Panc1 (cell line): ENCODE measurements at regions not wholly inside any gene's neighbourhood (a gene's known extent, or its start where the extent isn't known, plus 50 kb on each side); places are given as distances from the start of the nearest gene placed in this dataset.

ENCODE experiments used
- ATAC-seq: fragments of 200-7000 bp; cut with Tn5 transposase; 2 replicates; pipeline ENCODE4 v1.9.1; 2020; ENCODE audit warnings: mild to moderate bottlenecking, moderate library complexity
- BruUV-seq: library from RNA; stranded (reverse); fragments of 400-500 nt; replicated peaks from 2 replicates; lab custom pipeline; 2021; lab: Mats Ljungman, UMichigan
- CTCF ChIA-PET: fragments of 300-600 bp; sonication (Branson Sonifier 250); formaldehyde crosslinking; loops from one replicate; lab custom pipeline; 2022; ENCODE audit warnings: antibody characterized with exemption; lab: Charles Lee
- POLR2A ChIA-PET: fragments of 300-600 bp; sonication (Branson Sonifier 250); formaldehyde crosslinking; loops from one replicate; lab custom pipeline; 2022; ENCODE audit warnings: antibody characterized with exemption; lab: Charles Lee
- DNase-seq: peaks from one replicate; pipeline ENCODE4 v3.0.0-alpha.2; 2010; ENCODE audit warnings: low read depth, low spot score
- H3K27ac ChIP-seq: 2 replicates; pipeline ENCODE4 v1.5.1; 2011; ENCODE audit warnings: mild to moderate bottlenecking, low read length, inconsistent platforms
- H3K27me3 ChIP-seq: fragments of 200-500 bp; sonication (Bioruptor generic); 2 replicates; pipeline ENCODE4 v1.6.0; 2014; ENCODE audit warnings: low read length, inconsistent platforms; ENCODE audit not compliant: control insufficient read depth, insufficient read depth
- H3K36me3 ChIP-seq: fragments of 200-500 bp; sonication (Bioruptor generic); 2 replicates; pipeline ENCODE4 v1.5.1; 2014; ENCODE audit warnings: inconsistent platforms, mild to moderate bottlenecking, low read length, moderate library complexity; ENCODE audit not compliant: control insufficient read depth, insufficient read depth
- H3K4me1 ChIP-seq: 2 replicates; pipeline ENCODE4 v1.5.1; 2011; ENCODE audit warnings: inconsistent platforms, mild to moderate bottlenecking, low read length, moderate library complexity; ENCODE audit not compliant: control insufficient read depth, insufficient read depth
- H3K4me3 ChIP-seq, 2 experiments: 2 replicates each; pipeline ENCODE4 v1.5.1; 2011 to 2012; ENCODE audit warnings: low read depth in 2 of 2, low read length in 2 of 2, mild to moderate bottlenecking in 2 of 2, inconsistent platforms in 1 of 2, moderate library complexity in 1 of 2
- H3K9me3 ChIP-seq: fragments of 200-500 bp; sonication (Bioruptor generic); 2 replicates; pipeline ENCODE4 v1.5.1; 2014; ENCODE audit warnings: low read depth, mild to moderate bottlenecking, inconsistent platforms, low read length, moderate library complexity; ENCODE audit not compliant: control insufficient read depth, insufficient read depth
- CTCF ChIP-seq: fragments of 450-650 bp; IDR thresholded peaks from 2 replicates; pipeline ENCODE4 v1.5.1; 2017; ENCODE audit warnings: mild to moderate bottlenecking
- POLR2AphosphoS5 ChIP-seq: IDR thresholded peaks from 2 replicates; pipeline ENCODE4 v1.6.1; 2012; ENCODE audit warnings: mild to moderate bottlenecking, low read depth, low read length, moderate library complexity
- REST ChIP-seq, 2 experiments: IDR thresholded peaks; 2 replicates each; pipeline ENCODE4 v1.6.1; 2011 to 2012; ENCODE audit warnings: low read depth in 2 of 2, control low read depth in 1 of 2, low read length in 1 of 2, mild to moderate bottlenecking in 1 of 2, moderate library complexity in 1 of 2; ENCODE audit not compliant: insufficient read depth in 1 of 2
- SIN3A ChIP-seq: IDR thresholded peaks from 2 replicates; pipeline ENCODE4 v1.6.1; 2012; ENCODE audit warnings: low read depth, mild to moderate bottlenecking, low read length, moderate library complexity, borderline replicate concordance; ENCODE audit not compliant: insufficient read depth
- TCF7L2 ChIP-seq: IDR thresholded peaks from 2 replicates; pipeline ENCODE4 v1.6.1; 2011; ENCODE audit warnings: mild to moderate bottlenecking, low read depth, low read length, inconsistent platforms
- in situ Hi-C: cut with HindIII; loops from 2 replicates; pipeline ENCODE4 v1.10.0; 2016; ENCODE audit warnings: low sequenced_read_pairs, low pct_unique_long_range_greater_than_20kb
- intact Hi-C: fragments of 100-400 bp; cut with micrococcal nuclease; formaldehyde crosslinking; loops from one replicate; pipeline ENCODE4 v1.10.0; 2022; ENCODE audit not compliant: unreplicated experiment

GRCh38 chr2:220441404-220441803 is 814.0 kb downstream of the SLC4A3 start:
- no peak for TF ChIP-seq POLR2AphosphoS5
- no peak for TF ChIP-seq TCF7L2
- no peak for TF ChIP-seq SIN3A
- no peak for TF ChIP-seq REST (IDR thresholded peaks at IDR 0.05; ENCODE audit: insufficient read depth in 1 of 2, low read depth in 2 of 2, low read length in 1 of 2)
- TF ChIP-seq CTCF = no peak
- no peaks in the 10 kb centered on the region; the same call in 1 of the 2 replicates for H3K36me3 ChIP-seq
- in situ Hi-C loops (no loop called here), intact Hi-C loops (no loop called here)
- no peak for DNase-seq
- H3K27me3 ChIP-seq = no peaks in the 10 kb centered on the region
- no peak overlapping the region for H3K27ac ChIP-seq
- POLR2A ChIA-PET = no interaction called here
- ATAC-seq = no peak
- no peaks in the 10 kb centered on the region for H3K9me3 ChIP-seq
- BruUV-seq = no TSS peak
- no peaks in the 10 kb centered on the region for H3K4me1 ChIP-seq
- H3K4me3 ChIP-seq = no peak overlapping the region
- CTCF ChIA-PET = no interaction called here

- intact Hi-C loops (no loop called here), in situ Hi-C loops (no loop called here)
- no peaks in the 10 kb centered on the region for H3K9me3 ChIP-seq
- DNase-seq (no peak), ATAC-seq (no peak)
- no peaks in the 10 kb centered on the region; the same call in 1 of the 2 replicates for H3K36me3 ChIP-seq
- H3K27me3 ChIP-seq = no peaks in the 10 kb centered on the region
- no peak overlapping the region for H3K4me3 ChIP-seq
- no TSS peak for BruUV-seq
- H3K4me1 ChIP-seq = no peaks in the 10 kb centered on the region
- ChIA-PET POLR2A (no interaction called here), CTCF (no interaction called here)
- TF ChIP-seq SIN3A (no peak), REST (IDR thresholded peaks at IDR 0.05; ENCODE audit: insufficient read depth in 1 of 2, low read depth in 2 of 2, low read length in 1 of 2) (no peak), TCF7L2 (no peak), CTCF (no peak), POLR2AphosphoS5 (no peak)
- H3K27ac ChIP-seq = no peak overlapping the region
Observed at GRCh38 chr2:220442012-220442411, 814.6 kb downstream of the SLC4A3 start.
